GM12874 (cell line): ENCODE measurements at regions not wholly inside any gene's neighbourhood (a gene's known extent, or its start where the extent isn't known, plus 50 kb on each side); places are given as distances from the start of the nearest gene placed in this dataset.

ENCODE experiments used
- TF ChIP-seq, protein P1 (sequence below): IDR thresholded peaks from 2 replicates; pipeline ENCODE4 v1.5.1; 2011; ENCODE audit warnings: low read depth, mild to moderate bottlenecking, control low read depth, low read length, moderate library complexity; ENCODE audit not compliant: insufficient read depth

DNA sequence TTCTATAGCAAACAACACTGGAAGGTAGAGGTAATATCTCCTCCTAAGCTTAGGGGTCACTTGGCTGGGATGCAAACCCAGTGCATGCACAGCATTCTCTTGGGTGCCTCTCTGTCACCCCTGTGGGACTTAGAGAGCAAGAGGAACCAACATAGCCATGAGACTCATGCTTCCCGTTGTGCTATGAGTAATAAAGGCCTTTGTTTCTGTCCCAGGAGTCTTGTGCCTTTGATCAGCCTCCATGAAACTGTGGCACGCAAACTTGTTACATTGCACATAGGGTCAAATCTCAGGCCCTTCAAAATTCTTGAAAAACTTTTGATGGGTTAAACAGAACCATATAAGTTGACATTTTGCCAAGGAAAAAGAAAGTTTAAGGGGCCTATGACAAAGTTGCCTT, 272.8 kb downstream of the TAF11L14 start:
- TF ChIP-seq, protein P1, sequence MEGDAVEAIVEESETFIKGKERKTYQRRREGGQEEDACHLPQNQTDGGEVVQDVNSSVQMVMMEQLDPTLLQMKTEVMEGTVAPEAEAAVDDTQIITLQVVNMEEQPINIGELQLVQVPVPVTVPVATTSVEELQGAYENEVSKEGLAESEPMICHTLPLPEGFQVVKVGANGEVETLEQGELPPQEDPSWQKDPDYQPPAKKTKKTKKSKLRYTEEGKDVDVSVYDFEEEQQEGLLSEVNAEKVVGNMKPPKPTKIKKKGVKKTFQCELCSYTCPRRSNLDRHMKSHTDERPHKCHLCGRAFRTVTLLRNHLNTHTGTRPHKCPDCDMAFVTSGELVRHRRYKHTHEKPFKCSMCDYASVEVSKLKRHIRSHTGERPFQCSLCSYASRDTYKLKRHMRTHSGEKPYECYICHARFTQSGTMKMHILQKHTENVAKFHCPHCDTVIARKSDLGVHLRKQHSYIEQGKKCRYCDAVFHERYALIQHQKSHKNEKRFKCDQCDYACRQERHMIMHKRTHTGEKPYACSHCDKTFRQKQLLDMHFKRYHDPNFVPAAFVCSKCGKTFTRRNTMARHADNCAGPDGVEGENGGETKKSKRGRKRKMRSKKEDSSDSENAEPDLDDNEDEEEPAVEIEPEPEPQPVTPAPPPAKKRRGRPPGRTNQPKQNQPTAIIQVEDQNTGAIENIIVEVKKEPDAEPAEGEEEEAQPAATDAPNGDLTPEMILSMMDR = no peak

DNA sequence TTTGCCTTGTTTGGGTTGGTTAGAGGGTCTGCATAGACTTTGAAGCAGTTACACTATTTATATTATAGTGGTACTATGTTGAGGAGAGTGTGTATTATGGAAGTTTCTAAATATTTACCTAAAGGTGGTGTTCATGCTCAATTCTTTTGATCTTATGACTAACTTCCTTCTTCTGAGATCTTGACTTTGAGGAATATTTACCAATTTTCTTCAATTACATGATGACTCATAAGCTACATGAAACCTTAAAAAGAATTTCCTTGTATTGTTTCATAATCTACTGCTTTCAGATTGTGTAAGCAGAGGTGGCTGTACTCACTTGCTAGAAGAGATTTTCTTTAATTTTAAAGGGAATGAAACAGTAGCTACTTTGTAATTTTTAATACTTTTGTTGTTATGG, 276.1 kb downstream of the TAF11L14 start:
- TF ChIP-seq, protein P1 = no peak

DNA sequence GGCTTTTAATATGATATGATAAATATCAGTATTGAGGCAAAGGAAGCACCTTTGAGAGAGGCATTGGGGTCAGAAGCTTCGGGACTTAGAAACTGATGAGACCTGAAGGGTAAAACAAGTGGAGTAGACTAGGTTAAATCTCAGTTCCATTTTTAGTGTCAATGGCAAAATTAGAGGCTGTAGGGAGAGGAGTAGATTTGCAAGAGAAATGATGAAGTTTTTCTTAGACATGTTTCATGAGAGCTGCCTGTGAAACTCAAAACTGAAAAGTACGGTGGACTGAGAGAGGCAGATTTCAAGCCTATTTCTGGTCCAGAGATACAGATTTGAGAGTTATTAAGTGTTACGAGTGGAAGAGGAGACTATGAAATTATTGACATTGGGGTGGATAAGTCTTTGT, 278.5 kb downstream of the TAF11L14 start:
- TF ChIP-seq, protein P1 = no peak

DNA sequence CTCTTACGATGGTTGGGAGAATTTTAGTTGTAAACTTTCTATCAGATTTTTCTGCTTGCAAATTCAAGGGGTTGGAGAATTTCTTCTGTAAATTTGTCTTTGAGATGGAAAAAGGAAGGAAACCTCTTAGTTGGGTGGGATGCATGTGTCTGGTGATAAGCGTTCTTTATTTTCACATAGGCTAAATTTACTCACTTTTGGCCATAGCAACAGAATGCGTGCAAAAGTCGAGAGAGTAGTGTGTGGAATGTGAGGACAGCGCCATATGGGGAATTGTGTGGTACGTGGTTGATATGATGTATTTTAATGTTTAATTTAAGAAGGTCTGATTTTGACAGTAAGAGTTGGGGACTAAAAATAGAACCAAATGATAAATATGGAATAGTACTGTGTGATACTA, 282.2 kb downstream of the TAF11L14 start:
- TF ChIP-seq, protein P1 = no peak

DNA sequence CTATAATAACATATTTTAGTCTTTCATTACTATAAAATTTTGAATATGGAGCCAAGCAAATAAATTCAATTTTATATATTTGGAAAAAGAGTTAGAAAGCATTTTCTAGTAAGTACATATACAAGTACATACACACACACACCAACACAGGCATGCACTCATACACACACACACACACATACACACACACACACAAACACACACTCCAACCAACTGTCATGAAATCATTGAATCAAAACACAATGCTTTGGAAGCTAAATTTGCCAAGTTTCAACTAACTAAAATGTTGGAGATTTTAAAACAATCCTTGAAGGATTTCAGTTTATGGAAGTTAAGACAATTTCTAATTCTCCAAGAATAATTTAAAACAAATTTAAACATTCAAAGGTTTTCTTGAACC, 283.2 kb downstream of the TAF11L14 start:
- TF ChIP-seq, protein P1 = no peak

DNA sequence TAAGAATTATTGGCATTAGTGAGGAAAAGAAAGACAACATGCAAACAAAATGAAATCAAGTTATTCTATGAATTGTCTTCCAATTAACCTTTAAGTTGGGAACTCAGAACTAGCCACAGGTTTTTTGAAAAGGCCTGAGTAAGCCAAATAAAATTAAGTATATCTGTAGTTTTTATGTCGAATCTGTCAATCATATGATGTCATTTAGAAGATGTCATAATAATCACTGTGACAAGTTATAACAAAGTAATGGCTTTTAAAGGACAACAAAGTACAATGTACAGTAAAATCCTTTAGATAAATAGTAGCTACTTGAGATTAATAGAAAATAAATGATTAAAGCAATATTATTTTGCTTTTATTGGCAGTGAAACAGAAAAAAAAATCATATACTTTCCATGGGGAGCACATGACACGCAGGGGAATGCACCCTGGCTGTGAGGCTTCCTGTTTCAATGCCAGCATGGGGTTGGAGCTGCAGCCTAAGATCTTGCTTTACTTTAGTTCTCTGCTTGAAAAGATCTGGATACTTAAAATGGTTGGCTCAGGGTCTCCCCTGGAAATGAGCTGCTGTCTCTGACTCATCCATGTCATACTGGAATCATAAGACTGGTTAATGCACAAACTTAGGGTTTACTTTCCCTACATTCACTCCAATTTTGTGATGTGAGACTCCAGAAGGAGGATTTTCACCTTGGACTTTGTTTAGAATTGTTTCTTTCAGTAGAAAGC, 284.3 kb downstream of the TAF11L14 start:
- TF ChIP-seq, protein P1 = no peak

DNA sequence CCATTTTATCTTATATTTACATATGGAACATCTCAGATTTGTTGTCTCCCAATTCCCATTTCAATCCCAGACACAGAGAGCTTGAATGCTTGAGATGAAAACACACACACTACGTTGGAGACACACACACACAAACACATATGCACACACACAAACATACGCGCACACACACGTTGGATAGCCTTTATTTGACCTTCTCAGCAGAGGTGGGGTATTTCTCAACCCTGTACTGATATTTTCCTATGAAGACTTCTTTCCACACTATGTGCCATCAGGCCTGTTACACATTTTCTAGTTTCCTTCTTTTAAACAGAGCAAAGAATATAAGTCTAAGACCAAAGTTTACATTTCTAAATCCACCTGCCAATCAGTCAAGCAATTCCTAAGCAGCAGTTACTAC, 291.0 kb downstream of the TAF11L14 start:
- TF ChIP-seq, protein P1 = no peak

DNA sequence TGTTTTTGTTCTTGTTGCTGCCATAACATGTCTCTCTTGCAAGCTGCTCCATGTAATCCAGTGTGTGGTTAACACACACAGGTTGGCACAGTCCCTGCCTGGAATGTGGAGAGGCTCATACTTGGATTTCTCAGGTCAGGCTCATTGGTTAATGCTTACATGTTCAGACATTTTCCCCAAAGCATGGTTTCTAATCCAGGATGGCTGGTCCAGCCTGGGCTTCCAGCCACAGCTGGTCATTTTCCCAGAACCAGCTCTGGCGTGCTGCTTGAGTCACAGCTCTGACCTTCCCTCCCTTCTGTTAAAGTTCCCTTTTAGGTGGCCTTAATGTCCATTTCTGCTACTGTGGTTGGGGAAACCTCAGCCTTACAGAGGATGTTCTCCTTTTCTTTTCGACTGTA, 294.3 kb downstream of the TAF11L14 start:
- TF ChIP-seq, protein P1 = no peak
